LNCaP clone FGC (cell line): ENCODE measurements at regions not wholly inside any gene's neighbourhood (a gene's known extent, or its start where the extent isn't known, plus 50 kb on each side); places are given as distances from the start of the nearest gene placed in this dataset.

Source experiments
- DNase-seq: peaks from one replicate; pipeline ENCODE4 v3.0.0-alpha.2; 2011; ENCODE audit warnings: low read depth
- H3K4me3 ChIP-seq: 2 replicates; pipeline ENCODE4 v1.5.1; 2011; ENCODE audit warnings: mild to moderate bottlenecking, low read depth, low read length, control low read depth
- CTCF ChIP-seq: IDR thresholded peaks from 2 replicates; pipeline ENCODE4 v1.5.1; 2012; ENCODE audit warnings: mild to moderate bottlenecking; ENCODE audit not compliant: control insufficient read depth, insufficient read depth; ENCODE audit errors: extremely low read depth

DNA sequence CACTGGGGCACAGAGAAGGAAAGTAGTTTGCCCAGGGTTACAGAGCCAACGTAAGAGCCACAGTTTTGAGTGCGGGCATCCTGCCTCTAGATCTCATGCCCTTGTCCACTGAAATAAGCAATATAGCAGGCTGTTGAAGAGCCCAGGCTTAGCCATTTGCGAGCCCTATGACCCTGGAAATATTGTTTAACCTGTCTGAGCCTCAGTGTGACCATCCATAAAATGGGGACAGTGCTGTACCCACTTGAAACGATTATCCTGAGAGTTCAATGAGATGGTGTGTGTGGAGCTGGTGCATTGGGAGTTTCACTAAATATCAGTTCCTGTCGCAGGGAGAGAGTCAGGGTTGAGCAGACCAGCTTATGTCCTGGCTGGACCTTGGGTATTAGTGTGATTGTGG lies 173.1 kb upstream of the KCNG1 start:
- TF ChIP-seq CTCF, result no peak
- DNase-seq, result no peak
- H3K4me3 ChIP-seq, result no peak overlapping the region

DNA sequence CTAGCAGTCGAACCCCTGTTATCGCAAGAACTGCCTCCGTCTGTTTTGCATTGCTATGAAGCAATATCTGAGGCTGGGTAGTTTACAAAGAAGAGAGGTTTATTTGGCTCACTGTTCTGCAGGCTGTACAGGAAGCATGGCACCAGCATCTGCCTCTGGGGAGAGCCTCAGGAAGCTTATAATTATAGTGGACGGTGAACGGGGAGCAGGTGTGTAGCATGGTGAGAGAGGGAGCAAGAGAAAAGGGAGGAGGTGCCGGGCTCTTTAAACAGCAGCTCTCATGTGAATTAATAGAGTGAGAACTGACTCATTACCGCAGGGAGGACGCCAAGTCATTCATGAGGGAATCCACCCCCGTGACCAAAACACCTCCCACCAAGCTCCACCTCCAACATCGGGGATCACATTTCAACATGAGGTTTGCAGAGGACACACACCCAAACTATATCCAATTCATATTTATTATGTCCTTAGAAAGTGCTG lies 172.6 kb upstream of the KCNG1 start:
- no peak for TF ChIP-seq CTCF
- no peak for DNase-seq
- H3K4me3 ChIP-seq, result no peak overlapping the region

GRCh38 chr20:51193066-51193772 lies 170.3 kb upstream of the KCNG1 start:
- no peak for TF ChIP-seq CTCF
- no peak for DNase-seq
- no peak overlapping the region for H3K4me3 ChIP-seq

- no peak for TF ChIP-seq CTCF
- DNase-seq, result no peak
- H3K4me3 ChIP-seq, result no peak overlapping the region
Measured at GRCh38 chr20:51190783-51191180, 167.9 kb upstream of the KCNG1 start.

DNA sequence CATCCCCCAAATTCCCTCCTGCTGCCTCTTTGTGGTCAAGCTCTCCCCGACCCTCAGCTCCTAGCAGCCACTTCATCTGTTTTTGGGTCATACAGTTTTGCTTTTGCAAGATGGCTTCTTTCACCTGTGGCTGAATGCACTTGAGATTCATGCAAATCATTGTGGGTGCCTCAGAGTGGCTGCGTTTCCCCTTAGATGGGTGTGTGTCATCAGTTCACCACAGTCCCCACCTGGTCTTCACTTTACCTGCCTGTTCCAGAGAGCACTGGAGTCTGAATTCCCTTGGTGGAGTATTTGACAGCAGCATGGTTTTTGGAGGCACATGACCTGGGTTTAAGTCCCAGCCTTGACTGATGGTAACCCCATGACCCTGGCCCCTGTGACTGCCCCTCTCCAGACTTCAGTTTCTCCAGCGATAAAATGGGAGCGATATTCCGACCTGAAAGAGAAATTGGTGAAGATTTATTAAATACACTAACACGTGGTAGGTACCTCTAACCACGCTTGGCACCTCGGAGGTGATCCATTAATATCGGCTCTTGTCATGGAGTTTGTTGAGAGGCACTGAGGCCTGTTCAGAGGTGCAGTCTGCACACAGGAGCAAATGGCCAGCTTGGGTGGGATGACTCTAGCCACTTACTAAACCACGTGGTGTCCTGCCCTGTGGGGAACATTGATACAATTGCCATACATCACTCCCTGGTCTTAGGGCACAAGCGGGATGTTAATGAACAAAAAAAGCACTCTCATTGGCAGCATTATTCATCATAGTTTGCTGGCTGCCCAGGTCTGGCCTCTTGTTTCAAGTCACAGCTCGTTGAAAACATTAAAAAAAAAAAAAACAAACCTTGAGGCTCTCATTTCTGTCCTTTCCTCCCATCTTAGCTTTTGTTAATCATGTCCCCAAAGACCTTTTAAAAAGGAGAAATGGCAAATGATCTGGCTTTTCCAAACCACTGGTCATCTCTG lies 167.2 kb upstream of the KCNG1 start:
- no peak for TF ChIP-seq CTCF
- no peak for DNase-seq
- no peak overlapping the region for H3K4me3 ChIP-seq

- H3K4me3 ChIP-seq, result no peak overlapping the region
- DNase-seq, result no peak
- no peak for TF ChIP-seq CTCF
Measured at GRCh38 chr20:51188941-51189340, 166.0 kb upstream of the KCNG1 start.
